Fibroblast of lung (primary cell): ENCODE measurements at regions not wholly inside any gene's neighbourhood (a gene's known extent, or its start where the extent isn't known, plus 50 kb on each side); places are given as distances from the start of the nearest gene placed in this dataset.

Experiments used
- DNase-seq, 2 donors: peaks; one replicate each; pipeline versions ENCODE4 v3.0.0 to v3.0.0-alpha.2; 2010; ENCODE audit warnings: low read depth in 2 of 2
- H2AFZ ChIP-seq: 2 replicates; pipeline ENCODE4 v1.5.1; 2012; ENCODE audit warnings: low read length, control low read depth, inconsistent platforms
- H3K27ac ChIP-seq: 2 replicates; pipeline ENCODE4 v1.5.1; 2011; ENCODE audit warnings: low read length, control low read depth; ENCODE audit not compliant: insufficient read depth
- H3K27me3 ChIP-seq: 2 replicates; pipeline ENCODE4 v1.5.1; 2011; ENCODE audit warnings: mild to moderate bottlenecking, low read length; ENCODE audit not compliant: control insufficient read depth, insufficient read depth
- H3K36me3 ChIP-seq: 2 replicates; pipeline ENCODE4 v1.5.1; 2011; ENCODE audit warnings: low read length; ENCODE audit not compliant: control insufficient read depth, insufficient read depth
- H3K4me1 ChIP-seq: 2 replicates; pipeline ENCODE4 v1.5.1; 2011; ENCODE audit warnings: low read length; ENCODE audit not compliant: control insufficient read depth, insufficient read depth; ENCODE audit errors: extremely low read depth
- H3K4me2 ChIP-seq: 2 replicates; pipeline ENCODE4 v1.5.1; 2011; ENCODE audit warnings: low read length, control low read depth; ENCODE audit not compliant: insufficient read depth; ENCODE audit errors: extremely low read depth
- H3K4me3 ChIP-seq, 4 experiments: fragments of 200-600 bp in 1 of 4; sonication (generic) in 1 of 4; replicated peaks in 1 of 4; 2 replicates each; pipeline ENCODE4 v1.5.1; 2011 to 2016; ENCODE audit warnings: low read length in 4 of 4, low read depth in 3 of 4, mild to moderate bottlenecking in 3 of 4, control low read depth in 2 of 4, inconsistent platforms in 1 of 4, mixed read lengths in 1 of 4; ENCODE audit not compliant: insufficient read depth in 1 of 4; ENCODE audit errors: control extremely low read depth in 1 of 4
- H3K79me2 ChIP-seq: 2 replicates; pipeline ENCODE4 v1.5.1; 2012; ENCODE audit warnings: mild to moderate bottlenecking, low read length, inconsistent platforms; ENCODE audit not compliant: control insufficient read depth, insufficient read depth
- H3K9ac ChIP-seq: 2 replicates; pipeline ENCODE4 v1.5.1; 2011; ENCODE audit warnings: mild to moderate bottlenecking, low read length, control low read depth; ENCODE audit not compliant: insufficient read depth
- H3K9me3 ChIP-seq: 2 replicates; pipeline ENCODE4 v1.5.1; 2012; ENCODE audit warnings: low read depth, low read length; ENCODE audit not compliant: control insufficient read depth, insufficient read depth
- H4K20me1 ChIP-seq: 2 replicates; pipeline ENCODE4 v1.5.1; 2011; ENCODE audit warnings: low read length; ENCODE audit not compliant: control insufficient read depth, insufficient read depth; ENCODE audit errors: extremely low read depth
- EZH2 ChIP-seq: IDR thresholded peaks from 2 replicates; pipeline ENCODE4 v1.5.1; 2012; ENCODE audit warnings: low read length, control low read depth, mild to moderate bottlenecking; ENCODE audit errors: missing control alignments
- TF ChIP-seq, protein P1 (sequence below), 2 donors: IDR thresholded peaks in 1 of 2; conservative IDR thresholded peaks in 1 of 2; 1 replicate in 1 of 2; 2 replicates in 1 of 2; pipeline ENCODE4 v1.5.1; 2011 to 2012; ENCODE audit warnings: low read length in 2 of 2, control low read depth in 1 of 2, inconsistent platforms in 1 of 2, low read depth in 1 of 2, mild to moderate bottlenecking in 1 of 2

DNA sequence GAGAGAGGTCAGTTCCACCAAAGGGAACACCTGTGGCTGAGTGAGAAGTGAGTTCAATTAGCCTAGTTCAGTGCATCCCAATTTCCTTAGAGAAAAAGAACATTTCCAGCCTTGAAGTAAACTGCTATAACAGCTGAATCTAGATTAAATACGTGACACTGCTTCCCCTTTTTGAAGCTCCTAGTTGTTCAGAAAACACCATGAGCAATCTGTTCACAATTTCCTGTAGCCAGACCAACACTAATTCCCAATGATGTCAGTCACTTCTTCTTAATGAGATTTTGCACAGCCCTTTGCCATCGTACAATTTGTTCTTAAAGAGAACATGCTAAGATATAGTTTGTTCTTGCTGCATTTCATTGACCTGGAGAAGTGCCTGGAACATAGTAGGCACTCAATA lies 144.6 kb upstream of the EDNRA start:
- Histone ChIP-seq H3K4me2 (no peak overlapping the region), H3K9ac (no peak overlapping the region), H3K4me3 (no peak overlapping the region), H3K9me3 (no peaks in the 10 kb centered on the region), H3K36me3 (no peaks in the 10 kb centered on the region), H2AFZ (no peak overlapping the region), H3K4me1 (peaks cover 5% of the 10 kb centered on the region), H3K27ac (no peak overlapping the region), H3K27me3 (no peaks in the 10 kb centered on the region), H3K79me2 (no peaks in the 10 kb centered on the region), H4K20me1 (no peaks in the 10 kb centered on the region)
- DNase-seq: peak in 1 of 2 donors; percentile 53
- TF ChIP-seq EZH2: no peak
- TF ChIP-seq, protein P1, sequence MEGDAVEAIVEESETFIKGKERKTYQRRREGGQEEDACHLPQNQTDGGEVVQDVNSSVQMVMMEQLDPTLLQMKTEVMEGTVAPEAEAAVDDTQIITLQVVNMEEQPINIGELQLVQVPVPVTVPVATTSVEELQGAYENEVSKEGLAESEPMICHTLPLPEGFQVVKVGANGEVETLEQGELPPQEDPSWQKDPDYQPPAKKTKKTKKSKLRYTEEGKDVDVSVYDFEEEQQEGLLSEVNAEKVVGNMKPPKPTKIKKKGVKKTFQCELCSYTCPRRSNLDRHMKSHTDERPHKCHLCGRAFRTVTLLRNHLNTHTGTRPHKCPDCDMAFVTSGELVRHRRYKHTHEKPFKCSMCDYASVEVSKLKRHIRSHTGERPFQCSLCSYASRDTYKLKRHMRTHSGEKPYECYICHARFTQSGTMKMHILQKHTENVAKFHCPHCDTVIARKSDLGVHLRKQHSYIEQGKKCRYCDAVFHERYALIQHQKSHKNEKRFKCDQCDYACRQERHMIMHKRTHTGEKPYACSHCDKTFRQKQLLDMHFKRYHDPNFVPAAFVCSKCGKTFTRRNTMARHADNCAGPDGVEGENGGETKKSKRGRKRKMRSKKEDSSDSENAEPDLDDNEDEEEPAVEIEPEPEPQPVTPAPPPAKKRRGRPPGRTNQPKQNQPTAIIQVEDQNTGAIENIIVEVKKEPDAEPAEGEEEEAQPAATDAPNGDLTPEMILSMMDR (conservative IDR thresholded peaks at IDR 0.05 in 1 of 2, IDR thresholded peaks at IDR 0.05 in 1 of 2; ENCODE audit: low read depth in 1 of 2, low read length in 2 of 2): no peak

GRCh38 chr4:147339100-147339499 lies 141.8 kb upstream of the EDNRA start:
- no peak for TF ChIP-seq EZH2
- TF ChIP-seq, protein P1 (conservative IDR thresholded peaks at IDR 0.05 in 1 of 2, IDR thresholded peaks at IDR 0.05 in 1 of 2; ENCODE audit: low read depth in 1 of 2, low read length in 2 of 2): no peak
- Histone ChIP-seq H3K27me3 (no peaks in the 10 kb centered on the region), H3K4me3 (no peak overlapping the region), H3K4me2 (no peak overlapping the region), H4K20me1 (no peaks in the 10 kb centered on the region), H3K27ac (no peak overlapping the region), H3K4me1 (peaks cover 5% of the 10 kb centered on the region), H3K9ac (no peak overlapping the region), H3K36me3 (no peaks in the 10 kb centered on the region), H3K79me2 (no peaks in the 10 kb centered on the region), H2AFZ (no peak overlapping the region), H3K9me3 (no peaks in the 10 kb centered on the region)
- DNase-seq: peak; percentile 56 to 67

- H3K27ac ChIP-seq: no peak overlapping the region
- H3K27me3 ChIP-seq: no peaks in the 10 kb centered on the region
- no peak overlapping the region for H3K4me2 ChIP-seq
- no peaks in the 10 kb centered on the region for H3K36me3 ChIP-seq
- H3K9ac ChIP-seq: no peak overlapping the region
- no peaks in the 10 kb centered on the region for H3K9me3 ChIP-seq
- no peak overlapping the region for H2AFZ ChIP-seq
- H3K4me1 ChIP-seq: peaks cover 5% of the 10 kb centered on the region
- no peaks in the 10 kb centered on the region for H3K79me2 ChIP-seq
- H4K20me1 ChIP-seq: no peaks in the 10 kb centered on the region
- DNase-seq: peak; percentile 81 to 86
- no peak for TF ChIP-seq EZH2
- TF ChIP-seq, protein P1 (conservative IDR thresholded peaks at IDR 0.05 in 1 of 2, IDR thresholded peaks at IDR 0.05 in 1 of 2; ENCODE audit: low read depth in 1 of 2, low read length in 2 of 2): no peak
- H3K4me3 ChIP-seq: no peak overlapping the region
Measured at GRCh38 chr4:147340111-147340510, 140.8 kb upstream of the EDNRA start.
